GM18909 (cell line): ENCODE measurements at regions not wholly inside any gene's neighbourhood (a gene's known extent, or its start where the extent isn't known, plus 50 kb on each side); places are given as distances from the start of the nearest gene placed in this dataset.
A peak's percentile ranks its signal among the peaks of the same experiment; 100 is the strongest.
"Not testable (repeated sequence)": the region's sequence is repeated elsewhere in the genome, so short reads cannot be mapped to it uniquely, and the experiment has no call there.

Experiments used
- ATAC-seq: cut with Tn5 transposase; IDR thresholded peaks from one replicate; pipeline ENCODE4 v1.9.1; 2021; ENCODE audit warnings: mild to moderate bottlenecking; ENCODE audit not compliant: unreplicated experiment, poor library complexity

GRCh38 chr14:89700801-89701200 is 253.7 kb downstream of the EFCAB11 start:
- ATAC-seq: no peak

GRCh38 chr14:89699071-89699470 is 255.5 kb downstream of the EFCAB11 start:
- no peak for ATAC-seq

GRCh38 chr14:89697281-89698060 is 257.1 kb downstream of the EFCAB11 start:
- ATAC-seq: no peak

- ATAC-seq: no peak
Observed at GRCh38 chr14:89695846-89696245, 258.7 kb downstream of the EFCAB11 start.

GRCh38 chr14:89690139-89690538 is 264.4 kb downstream of the EFCAB11 start:
- ATAC-seq: no peak

GRCh38 chr14:89689711-89690110 is 264.8 kb downstream of the EFCAB11 start:
- ATAC-seq: not testable (repeated sequence)

GRCh38 chr14:89688507-89689211 is 265.9 kb downstream of the EFCAB11 start:
- no peak for ATAC-seq

GRCh38 chr14:89687129-89687528 is 267.4 kb downstream of the EFCAB11 start:
- not testable (repeated sequence) for ATAC-seq

- ATAC-seq: no peak
Observed at GRCh38 chr14:89684139-89684538, 267.1 kb upstream of the FOXN3 start.

GRCh38 chr14:89681086-89682018 is 264.3 kb upstream of the FOXN3 start:
- ATAC-seq: peak; percentile 85

GRCh38 chr14:89680156-89680555 is 263.1 kb upstream of the FOXN3 start:
- no peak for ATAC-seq

GRCh38 chr14:89678768-89679167 is 261.7 kb upstream of the FOXN3 start:
- no peak for ATAC-seq

- no peak for ATAC-seq
Observed at GRCh38 chr14:89675590-89675989, 258.6 kb upstream of the FOXN3 start.

- ATAC-seq: no peak
Observed at GRCh38 chr14:89674936-89675335, 257.9 kb upstream of the FOXN3 start.

GRCh38 chr14:89674240-89674639 is 257.2 kb upstream of the FOXN3 start:
- ATAC-seq: no peak

GRCh38 chr14:89673512-89674225 is 256.6 kb upstream of the FOXN3 start:
- ATAC-seq: no peak

- no peak for ATAC-seq
Observed at GRCh38 chr14:89672636-89673511, 255.8 kb upstream of the FOXN3 start.

GRCh38 chr14:89669193-89669592 is 252.2 kb upstream of the FOXN3 start:
- ATAC-seq: no peak

GRCh38 chr14:89667983-89668382 is 250.9 kb upstream of the FOXN3 start:
- ATAC-seq: no peak
